Ureter (tissue), 1 donor: ENCODE measurements at regions not wholly inside any gene's neighbourhood (a gene's known extent, or its start where the extent isn't known, plus 50 kb on each side); places are given as distances from the start of the nearest gene placed in this dataset.

Source experiments
- DNase-seq: peaks from one replicate; pipeline ENCODE4 v3.0.0-alpha.2; 2020; ENCODE audit warnings: low spot score
- donor health status: DM: yes; HTN: yes; CAD: no.

DNA sequence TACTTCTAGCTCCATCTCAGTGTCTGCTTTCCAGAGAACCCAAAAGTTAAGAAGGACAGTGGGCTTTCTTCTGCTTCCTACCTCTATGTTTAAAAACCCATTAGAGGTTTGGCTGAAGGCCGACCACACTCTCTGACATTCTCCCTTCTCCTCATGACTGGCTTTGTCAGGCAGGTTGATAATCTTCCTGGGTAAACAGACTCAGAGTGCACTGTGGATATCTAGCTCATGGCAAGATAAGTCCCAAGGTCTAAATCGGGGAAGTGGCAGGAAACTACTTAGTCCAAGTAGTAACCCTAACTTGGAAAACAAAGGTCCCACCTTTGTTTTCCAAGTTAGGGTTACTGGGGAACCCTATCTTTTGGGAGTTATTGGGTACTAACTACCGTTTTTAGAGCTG, 161.9 kb upstream of the SPAG17 start:
- no peak for DNase-seq

DNA sequence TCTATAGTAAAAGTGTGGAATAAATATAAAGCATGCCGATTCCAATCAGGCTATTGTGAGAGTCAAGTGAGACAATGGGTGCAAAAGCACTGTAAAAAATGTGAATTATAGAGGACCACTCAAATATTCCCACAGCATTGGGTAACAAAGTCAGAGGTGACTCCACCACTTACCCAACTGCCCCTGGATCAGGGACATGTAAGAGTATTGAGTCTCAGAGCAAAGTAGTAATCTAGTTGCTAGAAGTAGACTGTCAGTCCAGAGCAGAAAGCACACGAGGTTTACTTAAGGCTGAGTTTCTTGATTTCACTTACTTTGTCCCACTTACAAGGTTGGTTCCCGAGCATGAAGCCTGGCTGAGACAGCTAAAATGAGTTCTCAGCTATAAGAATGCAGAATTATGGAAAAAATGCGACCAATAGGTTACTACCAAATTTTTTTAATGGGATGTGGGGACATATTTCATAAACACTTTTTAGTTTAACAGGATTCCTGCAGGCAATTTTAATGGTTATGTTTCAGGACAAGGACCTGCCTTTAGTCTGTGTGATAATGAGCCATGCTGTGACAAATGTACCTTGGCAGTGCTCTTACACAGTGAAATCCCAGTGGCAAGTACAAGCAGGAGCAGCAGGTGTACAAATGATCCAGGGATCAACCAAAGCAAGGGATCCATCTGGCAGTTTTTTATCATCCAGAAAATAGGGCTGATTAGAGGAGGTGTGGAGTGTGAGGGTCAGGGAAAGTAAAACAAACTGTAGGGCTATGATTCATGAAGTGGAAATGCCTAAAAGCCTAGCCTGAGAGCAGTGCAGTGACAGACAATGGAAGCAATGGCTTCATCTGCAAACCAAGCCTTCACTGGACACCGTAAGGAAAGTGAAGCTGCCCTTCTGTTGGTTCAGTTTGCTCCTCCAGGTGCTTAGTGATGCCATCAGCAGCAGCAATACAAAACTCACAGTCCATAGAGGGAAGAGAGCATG, 156.2 kb upstream of the SPAG17 start:
- no peak for DNase-seq

DNA sequence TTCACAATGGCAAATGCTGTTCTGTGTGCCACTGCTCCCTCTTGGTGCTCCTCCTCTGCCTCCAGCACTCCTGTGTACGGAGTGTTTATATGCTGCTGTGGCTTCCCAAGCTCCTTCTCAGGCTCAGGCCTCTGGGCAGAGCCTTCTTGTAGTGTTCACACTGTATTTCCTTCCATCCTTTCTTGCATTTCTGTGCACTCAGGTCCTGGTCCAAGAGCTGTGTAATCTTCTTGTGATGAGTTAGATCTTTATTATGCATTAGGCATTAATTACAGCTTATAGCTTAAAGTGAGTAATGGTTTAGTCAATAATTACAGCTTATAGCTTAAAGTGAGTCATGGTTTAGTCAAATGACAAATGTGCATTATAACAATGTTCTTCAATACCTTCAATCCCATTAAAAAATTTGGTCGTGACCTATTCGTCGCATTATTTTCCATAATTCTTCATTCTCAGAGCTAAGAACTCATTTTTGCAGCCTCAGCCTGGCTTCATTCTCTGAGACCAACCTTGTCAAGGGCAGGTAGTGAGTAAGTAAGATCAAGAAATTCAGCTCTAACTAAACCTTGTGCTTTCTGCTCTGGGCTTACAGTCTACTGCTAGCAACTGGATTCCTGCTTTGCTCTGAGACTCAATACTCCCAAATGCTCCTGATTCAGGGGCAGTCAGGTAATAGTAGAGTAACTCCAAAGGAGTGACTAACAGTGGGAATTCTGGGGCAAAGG, 154.5 kb upstream of the SPAG17 start:
- no peak for DNase-seq

DNA sequence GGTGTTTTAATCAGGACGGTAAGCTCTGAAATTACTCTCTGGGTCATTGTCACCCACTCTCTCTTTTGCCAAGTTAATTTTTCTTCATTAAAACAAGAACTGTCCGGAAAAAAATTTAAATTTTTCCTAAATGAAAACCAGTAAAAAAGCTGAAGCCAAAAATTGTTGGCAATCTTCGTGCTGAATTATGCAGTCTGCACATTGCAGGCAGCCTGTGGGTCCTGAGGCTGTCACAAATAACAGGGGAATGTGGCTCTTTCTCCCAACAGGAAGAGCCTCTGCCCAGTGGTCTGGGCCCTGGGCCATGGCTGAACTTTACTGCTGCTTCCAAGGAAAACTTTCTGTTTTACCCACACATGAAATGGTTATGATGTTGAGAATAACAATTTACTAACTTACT, 153.9 kb upstream of the SPAG17 start:
- DNase-seq, result no peak

DNA sequence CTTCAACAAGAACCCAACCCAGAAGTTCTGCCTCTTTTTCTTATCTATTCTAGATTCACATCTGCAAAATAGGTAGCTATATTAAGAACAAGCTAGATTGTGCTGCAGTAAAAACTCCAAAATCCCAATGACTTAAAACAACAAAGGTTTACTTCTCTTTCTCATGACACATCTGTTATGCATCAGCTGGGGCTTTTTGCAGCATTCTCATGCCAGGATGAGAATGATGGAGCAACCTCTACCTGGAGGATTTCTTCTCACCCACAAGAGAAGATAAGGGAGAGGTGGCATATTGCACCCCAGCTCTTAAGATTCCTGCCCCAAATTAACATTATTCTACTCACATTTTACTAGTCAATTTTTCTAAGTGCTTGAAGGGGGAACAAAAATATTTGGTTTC, 152.3 kb upstream of the SPAG17 start:
- no peak for DNase-seq

DNA sequence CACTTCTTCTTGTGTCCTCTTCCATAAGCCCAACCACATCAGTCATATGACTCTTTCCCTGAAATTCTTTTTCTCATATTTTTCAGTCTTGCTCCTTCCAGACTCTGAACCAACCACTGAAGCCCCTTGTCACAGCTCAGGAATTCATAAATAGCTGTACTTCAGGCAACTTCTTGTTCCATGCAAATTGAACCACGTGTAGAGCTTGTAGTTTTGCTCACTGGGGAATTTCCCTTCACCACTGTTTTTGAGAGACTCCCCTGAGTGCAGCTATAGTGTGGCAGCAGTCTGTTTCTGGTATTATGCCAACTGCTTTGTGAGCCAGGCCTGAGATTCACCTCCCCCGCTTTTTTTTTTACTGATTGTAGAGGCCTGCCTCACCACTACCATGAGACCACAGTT, 150.3 kb upstream of the SPAG17 start:
- DNase-seq, result no peak

DNA sequence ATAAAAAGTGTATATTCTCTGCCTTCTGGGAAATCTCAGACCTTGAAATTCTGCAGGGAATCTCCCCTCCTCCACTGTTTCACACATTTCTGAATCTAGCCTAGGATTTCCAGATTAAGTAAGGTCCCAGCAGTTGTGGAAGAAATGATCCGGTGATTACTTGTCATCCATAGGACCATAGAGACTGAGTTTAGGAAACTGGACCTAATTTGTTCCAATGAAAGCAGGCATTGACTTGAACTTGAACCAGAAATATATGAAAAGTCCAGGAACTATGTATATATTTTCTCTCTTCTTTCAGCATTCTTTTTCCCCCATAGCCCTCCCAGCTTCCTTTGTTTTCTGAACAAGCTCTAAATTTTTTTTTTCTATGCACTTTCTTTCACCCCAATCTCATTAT, 149.5 kb upstream of the SPAG17 start:
- no peak for DNase-seq

DNA sequence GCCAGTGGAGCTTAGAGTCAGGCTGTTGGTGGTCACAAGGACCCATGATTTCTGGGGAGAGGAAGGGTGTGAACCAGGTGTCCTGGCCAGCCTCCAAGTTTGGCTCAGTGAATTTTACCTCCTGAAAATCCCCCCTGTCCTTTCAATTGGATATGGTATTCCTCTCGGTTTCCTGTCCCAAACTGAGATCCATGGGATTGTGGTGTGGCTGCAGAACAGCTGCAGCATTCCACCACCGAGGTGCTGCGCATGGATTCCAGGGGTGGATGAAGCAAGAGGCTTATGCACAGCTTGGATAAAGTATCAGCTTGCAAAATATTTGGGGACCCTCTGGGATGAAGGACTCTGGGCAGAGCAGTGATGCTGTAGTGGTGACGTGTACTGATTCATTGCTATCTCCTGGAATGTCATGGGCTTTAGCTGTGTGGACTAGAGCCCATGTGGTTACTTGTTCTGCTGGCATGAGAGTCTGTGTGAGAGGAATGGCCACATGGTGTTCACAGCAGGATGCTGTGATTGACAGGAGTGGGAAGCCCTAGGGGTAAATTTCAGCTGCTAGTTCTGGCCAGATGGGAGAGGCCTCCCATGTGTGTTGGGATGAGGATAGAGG, 148.7 kb upstream of the SPAG17 start:
- no peak for DNase-seq

DNA sequence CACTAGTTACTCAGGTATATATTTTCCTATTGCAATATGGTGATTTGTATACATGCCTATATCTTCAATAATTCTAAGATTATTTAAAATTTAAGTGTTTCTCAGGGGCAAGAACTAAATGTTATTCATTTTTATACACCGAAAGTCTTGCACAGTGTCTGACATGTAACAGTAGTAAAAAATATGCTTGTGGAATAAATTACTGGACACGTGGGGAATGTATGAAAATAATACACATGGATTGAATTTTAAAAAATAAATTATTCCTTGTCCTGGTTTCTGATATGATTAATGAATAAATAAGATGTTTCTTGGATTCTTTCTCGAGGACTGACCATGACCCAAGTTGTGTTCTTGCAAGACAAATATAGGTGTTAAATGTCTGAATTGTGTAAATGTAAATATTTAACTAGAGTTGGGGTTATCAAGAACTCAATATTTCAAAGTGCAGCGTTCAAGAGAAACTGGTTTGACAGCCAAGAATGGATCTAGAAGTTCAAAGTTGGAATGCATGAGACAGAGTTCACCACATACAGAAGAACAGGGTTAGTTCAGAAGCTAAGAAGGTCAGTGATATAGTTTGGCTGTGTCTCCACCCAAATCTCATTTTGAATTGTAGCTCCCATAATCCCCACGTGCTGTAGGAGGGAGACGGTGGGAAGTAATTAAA, 142.1 kb upstream of the SPAG17 start:
- DNase-seq, result no peak

DNA sequence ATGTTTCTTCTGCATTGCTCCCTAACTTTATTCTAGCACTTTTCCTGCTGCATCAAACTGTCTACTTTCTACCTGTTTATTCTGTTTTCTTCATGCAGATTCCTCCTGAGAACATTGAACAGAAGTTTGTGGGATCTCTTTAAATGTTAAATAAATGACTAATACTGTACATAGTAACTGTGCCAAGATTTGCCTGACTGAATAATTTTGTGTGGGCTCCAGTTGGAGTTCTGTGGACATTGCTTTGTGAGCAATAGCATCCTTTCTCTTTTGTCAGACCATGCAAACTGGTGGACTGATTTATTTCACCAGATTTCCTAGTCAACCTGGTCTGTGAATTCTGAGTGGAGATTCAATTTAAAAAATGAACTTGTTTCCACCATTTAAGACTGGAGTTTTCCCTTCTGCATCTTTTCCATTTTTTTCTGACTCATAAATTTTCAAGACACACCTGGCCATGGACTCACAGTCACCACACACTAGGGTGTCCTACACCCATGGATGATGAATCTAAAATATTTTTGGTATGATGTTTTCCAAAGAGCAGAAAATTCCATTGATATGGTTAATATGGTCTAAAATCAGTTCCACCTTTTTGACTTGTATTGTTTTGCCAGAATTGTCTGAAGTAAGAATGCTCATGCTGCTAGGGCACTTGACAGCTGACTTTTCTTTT, 140.7 kb upstream of the SPAG17 start:
- no peak for DNase-seq

DNA sequence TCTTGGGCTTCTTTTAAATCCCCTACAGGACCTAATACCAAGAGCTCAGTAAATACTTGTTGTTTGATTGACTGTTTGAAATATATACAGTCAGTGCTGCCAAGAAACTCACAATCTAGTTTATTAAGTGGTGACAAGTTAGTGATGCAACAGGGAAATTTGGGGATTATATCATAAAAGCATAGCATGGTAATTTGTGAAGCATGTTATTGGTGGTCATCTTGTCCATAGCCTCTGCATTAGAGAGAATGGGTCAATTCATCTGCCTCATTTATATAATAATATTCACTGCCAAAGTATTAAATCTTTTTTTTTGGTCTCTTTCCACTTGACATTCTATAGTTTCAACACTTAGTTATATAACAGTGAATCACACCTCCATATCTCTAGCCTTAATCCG, 138.2 kb upstream of the SPAG17 start:
- DNase-seq, result no peak

DNA sequence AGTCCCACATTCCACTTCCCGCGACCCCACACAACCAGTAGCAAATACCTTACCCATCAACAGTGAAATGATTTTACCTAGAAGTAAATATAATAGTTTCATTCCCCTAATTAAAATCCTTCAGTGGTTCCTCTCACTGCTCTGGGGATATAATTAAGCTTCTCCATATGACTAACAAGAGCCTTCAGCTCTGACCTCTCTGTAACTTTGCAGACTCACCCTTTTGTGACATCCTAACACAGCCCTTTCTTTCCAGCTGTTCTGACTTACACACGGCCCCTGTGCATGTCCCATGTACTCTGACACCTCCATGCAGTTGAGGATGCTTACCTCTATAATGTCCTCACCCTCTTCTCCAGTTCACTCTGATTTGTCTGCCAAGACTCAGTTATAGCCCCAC, 137.3 kb upstream of the SPAG17 start:
- no peak for DNase-seq

DNA sequence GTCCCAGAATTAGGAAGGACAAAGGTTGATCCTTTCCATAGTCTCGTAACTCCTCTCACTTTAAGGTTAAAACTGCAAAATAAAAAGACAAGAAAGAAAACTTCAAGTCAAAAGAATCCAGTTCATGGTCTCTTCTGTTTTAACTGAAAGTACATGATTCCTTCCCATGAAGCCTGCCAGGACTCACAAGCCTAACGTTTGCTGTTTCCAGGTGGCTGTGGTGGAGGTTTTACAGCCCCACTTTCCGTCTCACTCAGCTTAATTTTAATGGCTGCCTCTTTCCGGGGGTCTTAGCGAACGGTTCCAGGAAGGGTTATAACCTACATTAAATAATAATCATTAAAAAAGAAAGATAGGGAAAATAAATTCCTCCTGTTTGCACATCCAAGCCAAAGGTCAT, 136.8 kb upstream of the SPAG17 start:
- no peak for DNase-seq

DNA sequence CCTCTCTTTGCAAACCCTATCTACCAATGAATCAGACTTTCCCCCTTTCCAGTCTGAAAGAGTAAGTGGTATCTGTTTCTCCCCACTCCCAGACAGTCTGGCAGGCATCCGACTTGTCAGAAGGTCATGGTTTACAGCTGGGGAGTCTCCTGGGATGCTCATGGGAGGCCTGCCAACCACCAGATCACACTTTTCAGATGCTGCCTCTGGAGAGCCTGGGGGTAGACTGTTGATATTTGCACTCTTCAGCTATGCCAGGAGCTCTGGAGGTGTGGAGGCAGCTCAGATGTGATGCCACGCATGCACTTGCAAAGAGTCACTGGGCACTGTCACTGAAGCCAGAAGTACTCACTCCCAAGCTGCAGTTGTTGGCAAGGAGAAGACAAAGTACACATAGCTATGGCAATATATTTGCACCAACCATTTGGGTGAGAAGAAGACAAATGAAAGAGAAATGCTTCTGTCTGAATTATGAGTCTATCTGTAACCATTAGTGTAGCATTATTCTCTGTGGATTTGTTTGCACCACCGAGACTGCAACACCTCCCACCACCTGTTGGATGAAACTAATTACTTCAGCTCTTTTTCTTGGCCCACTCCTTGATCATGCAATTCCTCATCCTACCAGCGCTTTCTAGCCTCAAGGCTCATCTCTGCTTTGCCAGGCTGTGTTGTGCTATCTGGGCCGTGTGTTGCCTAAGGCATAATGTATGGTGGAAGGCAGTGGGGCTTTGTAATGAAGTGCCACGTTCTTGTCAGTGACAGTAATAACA, 133.0 kb upstream of the SPAG17 start:
- no peak for DNase-seq

DNA sequence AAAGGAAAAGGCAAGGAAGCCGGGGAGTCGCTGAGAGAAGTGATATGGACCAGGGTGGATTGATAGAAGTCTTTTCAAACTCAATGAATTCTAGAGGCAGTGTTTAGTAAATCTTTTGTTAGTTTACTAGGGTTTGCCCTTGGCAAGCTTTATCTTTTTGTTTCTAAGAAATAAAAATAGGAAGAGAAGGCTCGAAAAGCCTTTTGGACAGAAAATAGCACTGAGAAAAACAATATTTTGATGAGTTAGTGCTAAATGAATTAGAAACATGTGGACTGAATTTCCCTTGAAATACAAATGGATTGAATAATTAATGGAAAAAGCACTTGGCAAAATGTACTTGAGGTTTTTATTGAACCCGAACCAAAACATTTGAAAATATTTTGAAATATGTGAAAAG, 121.8 kb upstream of the SPAG17 start:
- no peak for DNase-seq

DNA sequence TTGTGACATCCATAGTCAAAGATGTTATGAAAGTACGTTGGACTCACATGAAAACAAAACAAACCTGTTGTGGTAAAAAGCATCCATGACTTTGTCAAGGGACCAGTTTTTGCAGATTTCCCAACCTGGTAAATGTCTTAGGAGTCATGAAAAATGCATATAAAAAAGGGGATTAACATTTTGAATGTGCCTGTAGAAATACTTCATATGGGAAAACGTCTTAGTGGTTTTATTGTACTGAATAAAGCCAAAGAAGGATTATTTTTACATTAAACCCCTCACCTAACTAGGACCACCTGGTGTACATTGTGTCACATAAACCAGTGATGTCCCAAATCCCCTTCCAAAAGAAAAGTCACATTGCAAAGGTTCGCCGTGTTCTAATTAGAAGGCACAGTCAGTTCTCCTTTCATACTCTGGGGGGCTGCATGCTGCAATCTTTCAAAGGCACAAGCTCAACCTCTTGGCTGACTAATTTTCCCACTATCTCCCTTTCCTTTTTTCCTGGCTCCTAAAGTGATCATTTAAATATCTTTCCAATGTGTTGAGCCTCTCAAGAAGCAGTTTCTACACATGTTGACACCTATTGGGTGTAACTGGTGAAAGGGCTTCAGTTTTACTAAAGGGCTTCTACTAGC, 119.8 kb upstream of the SPAG17 start:
- no peak for DNase-seq

DNA sequence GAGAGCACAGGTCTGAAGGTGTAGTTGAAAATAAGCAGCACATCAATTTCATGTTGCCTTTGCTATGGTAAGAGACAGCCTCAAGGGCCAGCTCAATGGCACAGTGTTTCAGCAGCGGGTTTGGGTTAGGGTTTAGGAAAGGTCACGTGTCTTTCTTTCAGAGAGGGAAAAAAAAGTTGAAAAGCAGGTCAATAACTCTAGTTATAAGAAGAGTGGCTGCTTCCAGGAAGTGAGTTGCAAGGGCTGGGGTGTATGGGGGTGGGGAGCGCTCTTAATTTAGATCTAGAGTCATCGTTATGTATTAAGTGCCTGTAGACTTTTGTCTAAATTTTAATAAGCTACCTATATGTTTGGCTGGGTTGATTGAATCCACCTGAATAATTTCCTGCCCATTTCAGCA, 118.5 kb upstream of the SPAG17 start:
- no peak for DNase-seq

DNA sequence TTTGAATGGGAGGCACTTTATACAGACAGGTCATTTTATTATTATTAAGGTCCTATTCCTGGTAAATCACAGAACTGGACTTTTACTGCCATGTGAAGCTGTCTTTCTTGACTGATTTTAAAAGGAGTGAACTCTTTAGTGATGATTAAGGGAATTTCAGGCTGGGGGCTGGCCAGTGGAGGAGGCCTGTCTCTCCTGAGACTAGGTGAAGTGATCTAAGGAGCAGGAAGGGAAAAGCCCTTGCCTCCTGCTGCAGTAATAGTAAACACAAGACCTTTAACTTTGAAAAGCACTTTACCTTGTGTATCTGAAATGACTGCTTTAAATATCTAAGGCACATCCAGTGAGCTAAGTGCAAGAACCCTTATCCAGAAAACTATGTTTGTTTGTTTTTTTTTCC, 118.0 kb upstream of the SPAG17 start:
- no peak for DNase-seq

DNA sequence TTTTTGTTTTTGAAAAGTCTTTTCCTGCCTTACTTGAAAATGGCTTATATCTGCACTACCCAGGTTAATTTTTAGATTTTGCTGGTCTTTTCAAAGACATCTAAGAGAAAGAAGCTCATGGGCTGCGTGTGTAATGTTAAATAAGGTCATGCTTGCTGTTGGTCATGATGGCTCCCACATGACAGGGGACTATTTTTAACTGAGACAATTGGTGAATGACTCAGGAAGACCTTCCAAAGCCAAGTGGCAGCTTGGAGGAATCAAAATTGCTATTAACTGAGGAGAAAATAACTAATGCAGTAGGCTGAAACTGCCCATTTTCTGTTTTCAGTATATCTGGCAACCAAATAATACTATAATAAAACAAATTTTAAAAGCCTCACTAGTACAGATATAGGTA, 117.1 kb upstream of the SPAG17 start:
- DNase-seq, result no peak

DNA sequence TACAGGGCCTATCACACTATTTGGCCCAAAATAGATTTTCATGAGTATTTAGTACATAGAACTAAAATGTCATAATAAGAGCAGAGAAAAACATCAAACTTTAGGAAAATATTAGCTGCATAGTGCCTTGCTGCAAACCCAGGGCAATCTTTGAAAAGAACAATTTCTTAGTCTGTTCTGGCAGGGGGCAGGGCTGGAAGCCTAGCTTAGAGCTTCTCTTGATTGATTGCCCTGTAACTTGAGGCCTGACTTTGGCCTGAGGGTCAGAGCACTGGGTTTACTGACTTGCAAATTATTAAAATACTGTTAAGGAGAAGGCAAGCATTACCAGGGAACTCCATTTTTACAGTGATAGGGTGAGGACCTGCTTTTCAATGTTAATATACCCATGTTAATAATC, 115.8 kb upstream of the SPAG17 start:
- DNase-seq, result no peak
